Mesodermal cell (in vitro differentiated cells): ENCODE measurements at regions not wholly inside any gene's neighbourhood (a gene's known extent, or its start where the extent isn't known, plus 50 kb on each side); places are given as distances from the start of the nearest gene placed in this dataset.

Experiments used
- H3K27ac ChIP-seq: 2 replicates; pipeline ENCODE4 v1.7.0; 2013; ENCODE audit warnings: mild to moderate bottlenecking, low read depth, low read length, moderate library complexity; ENCODE audit not compliant: severe bottlenecking
- H3K36me3 ChIP-seq: 2 replicates; pipeline ENCODE4 v1.7.1; 2013; ENCODE audit warnings: mild to moderate bottlenecking, low read length, moderate library complexity; ENCODE audit not compliant: control insufficient read depth, insufficient read depth
- H3K4me1 ChIP-seq: one replicate; pipeline ENCODE4 v1.7.1; 2013; ENCODE audit warnings: mild to moderate bottlenecking, low read length; ENCODE audit not compliant: insufficient read depth, control insufficient read depth, poor library complexity, severe bottlenecking
- H3K4me3 ChIP-seq: 2 replicates; pipeline ENCODE4 v1.7.0; 2013; ENCODE audit warnings: low read length, control low read depth, mild to moderate bottlenecking; ENCODE audit not compliant: insufficient read depth, poor library complexity, severe bottlenecking; ENCODE audit errors: extremely low read depth
- H3K9me3 ChIP-seq: 2 replicates; pipeline ENCODE4 v1.7.1; 2013; ENCODE audit warnings: mild to moderate bottlenecking, low read length, moderate library complexity; ENCODE audit not compliant: control insufficient read depth
- WGBS, 2 experiments: methylation state at CpG; one replicate each; pipeline ENCODE4 v1.1.5; 2013; ENCODE audit warnings: missing lambda C conversion rate in 2 of 2; ENCODE audit not compliant: insufficient coverage in 2 of 2; 5-methylcytosine and 5-hydroxymethylcytosine counted together

DNA sequence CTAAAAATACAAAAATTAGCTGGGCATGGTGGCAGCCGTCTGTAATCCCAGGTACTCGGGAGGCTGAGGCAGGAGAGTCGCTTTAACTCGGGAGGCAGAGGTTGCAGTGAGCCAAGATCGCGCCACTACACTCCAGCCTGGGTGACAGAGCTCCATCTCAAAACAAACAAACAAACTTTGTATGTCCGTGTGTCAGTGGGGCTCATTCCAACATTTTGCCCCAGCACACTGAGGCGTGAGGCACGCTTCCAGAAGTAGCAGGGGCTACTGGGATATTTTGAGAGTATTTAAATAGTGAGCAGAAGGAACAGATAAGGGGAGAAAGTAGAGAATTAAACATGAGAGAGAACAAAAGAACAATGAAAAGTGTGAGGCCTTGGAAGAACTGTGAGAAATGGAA lies 83.3 kb upstream of the TANK start:
- Histone ChIP-seq H3K9me3 (no peaks in the 10 kb centered on the region), H3K4me3 (no peak overlapping the region), H3K36me3 (no peaks in the 10 kb centered on the region), H3K4me1 (no peaks in the 10 kb centered on the region), H3K27ac (no peak overlapping the region)
- WGBS, 2 experiments: 94% methylated on average over 7 to 9 of the region's 9 CpGs

DNA sequence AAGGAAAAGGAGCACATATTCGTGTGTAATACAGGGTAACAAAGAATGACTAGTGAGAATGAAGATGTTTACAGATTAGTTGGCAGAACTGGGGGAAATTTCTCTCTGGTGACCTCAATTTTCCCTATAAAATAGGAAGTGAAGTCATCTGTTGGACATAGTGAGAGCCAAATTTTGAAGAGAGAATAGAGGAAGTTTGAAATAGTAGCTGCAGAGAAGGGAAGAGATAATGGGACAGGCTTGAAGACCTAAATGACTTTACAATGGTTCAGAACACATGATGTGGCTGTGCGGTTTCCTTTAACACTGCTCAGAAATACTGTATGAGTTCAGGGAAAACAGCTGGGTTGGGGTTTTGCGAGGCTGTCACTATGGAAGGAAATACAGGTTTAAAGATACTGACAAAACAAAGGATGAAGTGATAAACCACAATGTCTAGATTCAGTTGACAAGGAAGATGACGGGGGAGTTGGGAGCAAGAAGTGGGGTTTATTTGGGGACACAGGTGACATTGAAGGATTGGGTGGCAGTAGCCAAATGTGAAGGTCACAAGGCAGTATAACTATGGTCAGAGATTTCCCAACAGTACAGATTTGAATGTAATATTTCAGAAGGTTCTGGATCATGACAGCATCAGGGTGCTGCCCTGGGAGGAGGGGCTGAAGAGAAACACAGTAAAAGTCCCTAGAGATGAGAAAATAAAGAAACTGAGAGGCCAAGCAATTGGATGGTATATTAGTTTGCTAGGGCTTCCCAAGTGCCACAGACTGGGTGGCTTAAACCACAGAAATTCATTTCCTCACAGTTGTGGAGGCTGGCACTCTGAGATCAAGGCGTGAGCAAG lies 82.6 kb upstream of the TANK start:
- Histone ChIP-seq H3K36me3 (no peaks in the 10 kb centered on the region), H3K9me3 (no peaks in the 10 kb centered on the region), H3K4me3 (no peak overlapping the region), H3K27ac (no peak overlapping the region), H3K4me1 (no peaks in the 10 kb centered on the region)
- 87 to 92% methylated on average over 3 to 5 of the region's 5 CpGs for WGBS, 2 experiments

DNA sequence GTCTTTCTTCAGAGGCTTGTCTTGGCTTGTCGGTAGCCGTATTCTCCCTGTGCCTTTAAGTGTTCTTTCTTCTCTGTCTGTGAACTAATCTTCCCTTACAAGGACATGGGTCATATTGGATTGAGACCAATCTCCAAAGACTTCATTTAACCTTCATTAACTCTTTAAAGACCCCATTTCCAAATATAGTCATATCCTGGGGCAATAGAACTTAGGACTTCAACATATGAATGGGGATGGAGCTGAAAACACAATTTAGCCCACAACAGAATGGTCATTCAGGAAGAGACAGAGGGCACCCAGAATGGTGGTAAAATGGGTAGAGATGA lies 82.1 kb upstream of the TANK start:
- no peak overlapping the region for H3K4me3 ChIP-seq
- 88 to 94% methylated on average over 2 of the region's 2 CpGs for WGBS, 2 experiments
- H3K4me1 ChIP-seq: no peaks in the 10 kb centered on the region
- no peaks in the 10 kb centered on the region for H3K9me3 ChIP-seq
- H3K36me3 ChIP-seq: no peaks in the 10 kb centered on the region
- H3K27ac ChIP-seq: no peak overlapping the region

DNA sequence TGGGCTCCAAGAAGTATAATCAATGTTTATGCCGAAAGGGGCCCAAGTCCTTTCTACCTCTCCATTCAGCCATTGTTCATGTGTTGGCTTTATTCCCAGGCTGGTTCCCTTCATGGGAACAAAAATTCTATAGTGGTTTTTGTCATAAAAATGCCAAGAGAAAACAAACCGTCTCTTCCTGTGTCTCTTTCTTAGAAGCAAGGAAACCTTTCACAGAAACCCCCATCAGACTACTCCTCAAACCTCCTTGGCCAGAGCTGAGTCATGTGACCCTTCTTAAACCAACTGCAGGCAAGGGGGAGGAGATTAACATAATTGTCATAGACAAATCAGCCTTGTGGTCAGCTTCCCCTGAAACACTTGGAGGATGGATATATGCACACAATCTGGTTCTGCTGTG lies 75.1 kb upstream of the TANK start:
- no peaks in the 10 kb centered on the region for H3K36me3 ChIP-seq
- H3K27ac ChIP-seq: no peak overlapping the region
- WGBS, 2 experiments: no CpG with 5 or more reads among the region's 2 CpGs
- H3K9me3 ChIP-seq: no peaks in the 10 kb centered on the region
- no peak overlapping the region for H3K4me3 ChIP-seq
- H3K4me1 ChIP-seq: no peaks in the 10 kb centered on the region

DNA sequence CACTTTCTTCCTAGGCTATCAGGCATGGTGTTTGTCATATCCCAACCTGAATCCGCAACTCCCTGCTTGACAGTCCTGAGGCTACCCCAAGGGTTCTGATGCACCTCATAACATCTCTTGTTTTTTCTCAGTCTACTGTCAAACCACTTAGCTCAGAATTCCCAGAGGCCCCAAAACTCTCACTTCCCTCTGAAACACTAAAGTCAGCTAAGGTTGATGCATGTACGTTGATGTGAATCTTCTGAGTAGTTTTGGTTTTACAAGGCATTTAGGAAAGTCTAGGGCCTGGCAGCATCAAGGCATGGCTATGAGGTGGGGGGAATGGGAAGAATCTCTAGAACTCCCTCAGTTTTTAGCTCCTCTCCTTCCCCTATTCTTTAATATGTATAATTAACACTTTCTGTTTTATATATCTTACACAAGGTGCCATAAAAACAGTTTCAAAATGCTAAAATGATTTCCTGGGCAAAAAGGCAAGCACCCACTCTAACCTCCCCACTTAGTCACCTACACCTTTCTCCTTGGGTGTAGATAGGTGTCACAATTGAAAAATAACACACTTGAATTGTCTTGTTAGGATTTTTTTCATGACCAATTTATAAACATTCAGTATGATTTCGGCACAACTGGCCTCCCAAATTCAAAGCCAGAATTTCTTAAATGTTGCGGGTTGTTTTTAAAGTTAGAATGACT lies 71.4 kb upstream of the TANK start:
- WGBS, 2 experiments: 60 to 100% methylated on average over 1 of the region's 4 CpGs
- no peak overlapping the region for H3K27ac ChIP-seq
- no peaks in the 10 kb centered on the region for H3K36me3 ChIP-seq
- H3K9me3 ChIP-seq: no peaks in the 10 kb centered on the region
- no peak overlapping the region for H3K4me3 ChIP-seq
- H3K4me1 ChIP-seq: no peaks in the 10 kb centered on the region

DNA sequence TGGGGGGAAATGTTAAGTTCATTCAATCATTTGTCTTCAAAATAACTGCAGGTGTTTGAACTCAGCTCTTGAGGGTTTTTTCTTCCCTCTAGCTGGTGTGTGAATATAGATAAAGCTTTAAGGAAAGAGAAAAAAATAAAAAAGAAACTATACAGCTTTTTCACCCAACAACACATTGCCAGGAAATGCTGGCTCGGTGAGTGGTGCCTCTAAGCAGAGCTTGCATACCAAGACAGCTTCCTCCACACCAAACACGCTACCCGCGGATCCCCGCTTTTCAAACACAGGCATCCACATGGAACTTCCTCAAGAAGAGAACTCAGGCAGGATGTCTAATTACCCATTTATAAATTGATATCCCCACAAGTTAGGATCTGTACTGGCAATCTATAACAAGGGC lies 69.8 kb upstream of the TANK start:
- H3K4me1 ChIP-seq: no peaks in the 10 kb centered on the region
- WGBS, 2 experiments: 50 to 79% methylated on average over 1 to 4 of the region's 5 CpGs
- H3K27ac ChIP-seq: no peak overlapping the region
- no peaks in the 10 kb centered on the region for H3K9me3 ChIP-seq
- no peaks in the 10 kb centered on the region for H3K36me3 ChIP-seq
- H3K4me3 ChIP-seq: no peak overlapping the region

DNA sequence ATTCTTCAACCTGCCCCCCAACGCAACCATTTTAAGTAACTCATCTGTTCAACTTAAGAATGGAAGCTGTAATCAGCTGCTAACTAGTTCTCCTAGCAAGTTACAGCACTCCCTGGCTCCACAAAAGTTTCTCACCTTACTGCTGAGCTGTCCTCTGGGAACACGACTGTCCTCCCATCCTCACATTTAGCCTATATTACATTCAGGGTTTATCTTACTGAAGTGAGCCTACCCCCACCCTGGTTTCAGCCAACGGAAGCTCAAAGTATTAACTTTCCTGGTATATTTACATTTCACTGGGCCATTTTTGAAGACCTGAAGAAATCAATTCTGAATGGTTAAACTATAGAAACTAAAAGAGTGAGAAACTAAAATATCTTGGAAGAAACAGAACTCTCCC lies 64.9 kb upstream of the TANK start:
- Histone ChIP-seq H3K4me3 (no peak overlapping the region), H3K27ac (no peak overlapping the region), H3K4me1 (peaks cover 3% of the 10 kb centered on the region), H3K36me3 (no peaks in the 10 kb centered on the region), H3K9me3 (no peaks in the 10 kb centered on the region)
- 63 to 77% methylated on average over 2 to 3 of the region's 3 CpGs for WGBS, 2 experiments

DNA sequence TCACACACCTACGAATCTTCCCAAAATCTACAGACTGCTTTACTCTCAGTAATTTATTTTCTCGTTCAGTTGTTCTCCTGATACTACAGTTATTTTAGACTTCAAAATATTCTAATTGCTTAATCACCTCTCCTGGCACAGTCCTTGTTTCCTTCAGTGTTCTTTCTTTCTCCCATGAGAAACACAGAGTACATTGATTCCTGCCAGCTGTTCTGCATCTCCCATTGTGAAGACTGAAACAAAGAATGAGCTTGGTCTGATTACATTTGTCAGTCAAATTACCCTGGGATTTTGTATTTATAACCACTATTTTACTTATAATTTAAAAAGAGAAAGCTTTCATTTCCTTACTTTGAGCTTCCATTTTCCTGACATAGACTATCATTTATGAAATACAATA lies 63.9 kb upstream of the TANK start:
- no peak overlapping the region for H3K4me3 ChIP-seq
- WGBS, 2 experiments: 90 to 94% methylated on average over 2 of the region's 2 CpGs
- no peaks in the 10 kb centered on the region for H3K36me3 ChIP-seq
- H3K9me3 ChIP-seq: no peaks in the 10 kb centered on the region
- H3K27ac ChIP-seq: no peak overlapping the region
- peaks cover 12% of the 10 kb centered on the region for H3K4me1 ChIP-seq

DNA sequence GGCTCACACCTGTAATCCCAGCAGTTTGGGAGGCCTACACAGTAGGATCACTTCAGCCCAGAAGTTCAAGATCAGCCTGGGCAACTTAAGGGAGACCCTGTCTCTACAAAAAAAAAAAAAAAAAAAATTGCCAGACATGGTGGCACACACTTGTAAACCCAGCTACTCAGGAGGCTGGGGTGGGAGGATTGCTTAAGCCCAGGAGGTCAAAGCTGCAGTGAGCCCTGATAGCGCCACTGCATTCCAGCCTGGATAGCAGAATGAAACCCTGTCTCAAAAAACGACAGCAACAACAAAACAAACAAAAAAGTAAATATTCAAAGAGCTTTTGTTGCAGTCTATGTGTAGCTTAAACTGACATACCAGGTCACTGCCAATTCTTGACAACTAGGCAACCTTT lies 63.1 kb upstream of the TANK start:
- Histone ChIP-seq H3K9me3 (no peaks in the 10 kb centered on the region), H3K4me1 (peaks cover 17% of the 10 kb centered on the region), H3K27ac (no peak overlapping the region), H3K4me3 (no peak overlapping the region), H3K36me3 (no peaks in the 10 kb centered on the region)
- 86% methylated on average over 1 of the region's 2 CpGs; no CpG with 5 or more reads in 1 of the 2 experiments for WGBS, 2 experiments

DNA sequence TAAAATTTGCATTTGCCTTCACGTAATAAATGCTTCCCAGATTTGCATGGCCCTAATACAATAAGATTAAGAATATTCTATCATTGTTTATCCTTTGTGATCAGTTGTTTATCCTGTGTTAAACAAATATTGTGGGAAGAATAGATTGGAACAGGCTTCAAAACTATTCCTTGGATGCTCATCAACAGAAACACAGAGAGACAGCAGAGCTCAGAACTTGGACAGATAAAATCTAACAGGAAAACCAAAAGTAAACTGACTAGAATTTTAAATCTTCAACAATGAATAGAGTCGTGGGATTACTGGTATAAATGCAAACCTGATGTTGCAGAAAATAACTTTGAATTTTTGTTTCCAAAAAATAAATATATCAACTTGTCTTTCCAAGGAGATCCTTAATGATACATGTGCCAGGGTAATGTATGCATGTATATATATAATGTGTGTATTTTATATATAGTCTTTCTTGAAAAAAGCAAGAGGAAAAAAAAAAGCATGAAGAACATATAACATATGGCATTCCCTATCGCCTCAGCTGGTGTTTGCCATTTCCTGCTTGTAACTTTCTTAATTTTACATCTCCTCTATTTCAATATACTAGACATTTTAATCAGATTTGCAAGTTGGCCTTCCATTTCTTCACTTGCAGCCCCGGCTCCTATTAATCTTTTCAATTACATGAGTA lies 59.9 kb upstream of the TANK start:
- Histone ChIP-seq H3K4me3 (no peak overlapping the region), H3K9me3 (no peaks in the 10 kb centered on the region), H3K27ac (no peak overlapping the region), H3K4me1 (peaks cover 17% of the 10 kb centered on the region), H3K36me3 (no peaks in the 10 kb centered on the region)
- WGBS, 2 experiments: 80 to 86% methylated on average over 1 of the region's 4 CpGs

DNA sequence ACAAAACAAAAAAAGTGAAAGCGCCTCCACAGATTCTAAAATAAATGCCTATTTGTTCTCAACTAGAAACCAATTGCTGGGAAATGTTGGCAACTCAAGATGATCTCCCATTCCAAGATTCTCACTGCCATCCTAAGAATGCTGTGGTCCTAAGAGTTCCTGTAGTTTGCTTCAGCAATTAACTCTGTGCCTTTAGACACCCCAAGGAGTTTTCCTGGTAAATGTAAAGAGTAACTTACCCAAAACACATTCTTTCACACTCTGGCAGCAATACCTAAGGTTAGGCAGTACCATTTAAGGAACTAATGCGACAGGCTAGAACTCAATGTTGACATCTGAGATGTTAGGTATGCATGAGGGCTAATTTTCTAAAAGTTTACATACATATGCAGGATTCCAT lies 58.8 kb upstream of the TANK start:
- H3K4me1 ChIP-seq: peaks cover 20% of the 10 kb centered on the region
- WGBS, 2 experiments: 88% methylated on average over 1 of the region's 2 CpGs; no CpG with 5 or more reads in 1 of the 2 experiments
- H3K36me3 ChIP-seq: no peaks in the 10 kb centered on the region

More for the DNA sequence above, 58.8 kb upstream of the TANK start:
- no peak overlapping the region for H3K27ac ChIP-seq
- no peaks in the 10 kb centered on the region for H3K9me3 ChIP-seq
- H3K4me3 ChIP-seq: no peak overlapping the region
